Epithelial cell of proximal tubule (primary cell): ENCODE measurements at regions not wholly inside any gene's neighbourhood (a gene's known extent, or its start where the extent isn't known, plus 50 kb on each side); places are given as distances from the start of the nearest gene placed in this dataset.

Source experiments
- DNase-seq: peaks from one replicate; pipeline ENCODE4 v3.0.0-alpha.2; 2011; ENCODE audit warnings: low read depth
- H3K4me3 ChIP-seq: 2 replicates; pipeline ENCODE4 v1.5.1; 2011; ENCODE audit warnings: low read depth, mild to moderate bottlenecking, low read length
- TF ChIP-seq, protein P1 (sequence below): conservative IDR thresholded peaks from 2 replicates; pipeline ENCODE4 v1.5.1; 2012; ENCODE audit warnings: low read depth, mild to moderate bottlenecking, low read length

DNA sequence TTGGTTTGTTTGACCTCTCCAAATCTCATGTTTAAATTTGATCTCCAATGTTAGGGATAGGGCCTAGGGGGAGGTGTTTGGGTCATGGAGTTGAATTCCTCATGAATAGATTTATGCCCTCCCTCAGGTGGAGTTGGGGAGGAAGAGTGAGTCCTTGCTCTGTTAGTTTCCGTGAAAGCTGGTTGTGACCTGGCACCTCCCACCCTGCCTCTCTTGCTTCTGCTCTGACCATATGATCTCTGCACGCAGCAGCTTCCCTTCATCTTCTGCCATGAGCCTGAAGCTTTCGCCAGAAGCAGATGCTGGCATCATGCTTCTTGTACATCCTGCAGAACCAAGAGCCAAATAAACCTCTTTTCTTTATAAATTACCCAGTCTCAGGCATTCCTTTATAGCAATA, 231.6 kb upstream of the ERBB4 start:
- no peak for DNase-seq
- TF ChIP-seq, protein P1, sequence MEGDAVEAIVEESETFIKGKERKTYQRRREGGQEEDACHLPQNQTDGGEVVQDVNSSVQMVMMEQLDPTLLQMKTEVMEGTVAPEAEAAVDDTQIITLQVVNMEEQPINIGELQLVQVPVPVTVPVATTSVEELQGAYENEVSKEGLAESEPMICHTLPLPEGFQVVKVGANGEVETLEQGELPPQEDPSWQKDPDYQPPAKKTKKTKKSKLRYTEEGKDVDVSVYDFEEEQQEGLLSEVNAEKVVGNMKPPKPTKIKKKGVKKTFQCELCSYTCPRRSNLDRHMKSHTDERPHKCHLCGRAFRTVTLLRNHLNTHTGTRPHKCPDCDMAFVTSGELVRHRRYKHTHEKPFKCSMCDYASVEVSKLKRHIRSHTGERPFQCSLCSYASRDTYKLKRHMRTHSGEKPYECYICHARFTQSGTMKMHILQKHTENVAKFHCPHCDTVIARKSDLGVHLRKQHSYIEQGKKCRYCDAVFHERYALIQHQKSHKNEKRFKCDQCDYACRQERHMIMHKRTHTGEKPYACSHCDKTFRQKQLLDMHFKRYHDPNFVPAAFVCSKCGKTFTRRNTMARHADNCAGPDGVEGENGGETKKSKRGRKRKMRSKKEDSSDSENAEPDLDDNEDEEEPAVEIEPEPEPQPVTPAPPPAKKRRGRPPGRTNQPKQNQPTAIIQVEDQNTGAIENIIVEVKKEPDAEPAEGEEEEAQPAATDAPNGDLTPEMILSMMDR: no peak

DNA sequence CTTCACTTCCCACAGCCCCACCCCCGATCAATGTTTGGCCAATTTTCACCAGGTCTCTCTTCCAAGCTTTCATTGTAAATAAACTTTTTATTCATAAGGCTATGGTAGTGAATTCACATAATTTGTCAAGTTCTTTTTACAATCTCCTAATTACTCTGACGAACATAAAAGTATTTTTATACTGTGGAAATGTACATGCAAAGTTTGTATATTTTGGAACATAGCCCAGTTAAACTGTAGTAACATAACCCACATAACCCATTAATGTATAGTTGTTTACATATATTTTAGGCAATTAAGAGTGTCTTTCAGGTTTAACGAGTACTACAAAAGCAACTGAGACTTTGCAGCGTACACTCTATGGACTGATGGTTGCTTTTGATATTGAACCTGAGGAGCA, 228.3 kb upstream of the ERBB4 start:
- TF ChIP-seq, protein P1: no peak
- H3K4me3 ChIP-seq: no peak overlapping the region
- no peak for DNase-seq

More for the DNA sequence above, 231.6 kb upstream of the ERBB4 start:
- no peak overlapping the region for H3K4me3 ChIP-seq

GRCh38 chr2:212752730-212753351, 214.2 kb upstream of the ERBB4 start:
- no peak overlapping the region for H3K4me3 ChIP-seq
- TF ChIP-seq, protein P1: no peak
- no peak for DNase-seq

- no peak overlapping the region for H3K4me3 ChIP-seq
- TF ChIP-seq, protein P1: no peak
- DNase-seq: no peak
Observed at GRCh38 chr2:212745359-212745758, 206.8 kb upstream of the ERBB4 start.

- DNase-seq: no peak
- no peak overlapping the region for H3K4me3 ChIP-seq
- TF ChIP-seq, protein P1: no peak
Observed at GRCh38 chr2:212737392-212738172, 199.0 kb upstream of the ERBB4 start.

- DNase-seq: no peak
- no peak overlapping the region for H3K4me3 ChIP-seq
Observed at GRCh38 chr2:212736385-212736726, 197.8 kb upstream of the ERBB4 start.

More at GRCh38 chr2:212736385-212736726, 197.8 kb upstream of the ERBB4 start:
- TF ChIP-seq, protein P1: no peak
